ENCODE measurements at regions not wholly inside any gene's neighbourhood (a gene's known extent, or its start where the extent isn't known, plus 50 kb on each side); places are given as distances from the start of the nearest gene placed in this dataset.

GRCh38 chr12:102690253-102690652 lies 209.9 kb upstream of the IGF1 start:
- ChIA-PET POLR2A (no interaction called here), CTCF (no interaction called here)
- no peak overlapping the region for H3K9ac ChIP-seq (replicated peaks; ENCODE audit: extremely low read depth, insufficient read depth, low read length)
- H3K27me3 ChIP-seq (ENCODE audit: control insufficient read depth in 2 of 2, insufficient read depth in 2 of 2, low read length in 2 of 2) = no peaks in the 10 kb centered on the region
- intact Hi-C loops (cut with micrococcal nuclease) = no loop called here
- H3K4me1 ChIP-seq (ENCODE audit: control insufficient read depth, extremely low read depth, insufficient read depth, low read length) = no peaks in the 10 kb centered on the region
- no peak for TF ChIP-seq MAX (IDR thresholded peaks at IDR 0.05; ENCODE audit: insufficient read depth, insufficient read length)
- no peaks in the 10 kb centered on the region for H4K20me1 ChIP-seq (replicated peaks; ENCODE audit: control insufficient read depth, extremely low read depth, insufficient read depth, low read length)
- H3K4me3 ChIP-seq (replicated peaks in 1 of 3; ENCODE audit: insufficient read depth in 1 of 3, low read depth in 1 of 3, low read length in 3 of 3) = no peak overlapping the region
- no peaks in the 10 kb centered on the region for H3K79me2 ChIP-seq (ENCODE audit: control insufficient read depth, insufficient read depth, low read length)
- no peaks in the 10 kb centered on the region for H3K36me3 ChIP-seq (ENCODE audit: control insufficient read depth in 2 of 2, extremely low read depth in 1 of 2, insufficient read depth in 2 of 2, low read length in 2 of 2)
- H3K9me3 ChIP-seq (replicated peaks; ENCODE audit: control insufficient read depth, insufficient read depth, low read length) = no peaks in the 10 kb centered on the region
- H3K9me1 ChIP-seq (replicated peaks; ENCODE audit: control insufficient read depth, extremely low read depth, insufficient read depth, low read length) = no peaks in the 10 kb centered on the region
- FAIRE-seq (no peak), DNase-seq (ENCODE audit: low read depth, low spot score) (no peak)
- no peak overlapping the region for H3K4me2 ChIP-seq (ENCODE audit: insufficient read depth, low read length)
- no peak overlapping the region for H3K27ac ChIP-seq (ENCODE audit: insufficient read depth, low read depth, low read length)
- BruUV-seq (replicated peaks) = no TSS peak
- dilution Hi-C loops (cut with MboI; ENCODE audit: extremely low pct_ligation_motif_present, low sequenced_read_pairs) = no loop called here
- no peak overlapping the region for H2AFZ ChIP-seq (ENCODE audit: low read depth, low read length)

GRCh38 chr12:102689701-102690100 lies 209.3 kb upstream of the IGF1 start:
- Histone ChIP-seq H3K27ac (ENCODE audit: insufficient read depth, low read depth, low read length) (no peak overlapping the region), H3K4me3 (replicated peaks in 1 of 3; ENCODE audit: insufficient read depth in 1 of 3, low read depth in 1 of 3, low read length in 3 of 3) (no peak overlapping the region), H2AFZ (ENCODE audit: low read depth, low read length) (no peak overlapping the region), H4K20me1 (replicated peaks; ENCODE audit: control insufficient read depth, extremely low read depth, insufficient read depth, low read length) (no peaks in the 10 kb centered on the region), H3K9ac (replicated peaks; ENCODE audit: extremely low read depth, insufficient read depth, low read length) (no peak overlapping the region), H3K27me3 (ENCODE audit: control insufficient read depth in 2 of 2, insufficient read depth in 2 of 2, low read length in 2 of 2) (no peaks in the 10 kb centered on the region), H3K4me2 (ENCODE audit: insufficient read depth, low read length) (no peak overlapping the region), H3K9me1 (replicated peaks; ENCODE audit: control insufficient read depth, extremely low read depth, insufficient read depth, low read length) (no peaks in the 10 kb centered on the region), H3K4me1 (ENCODE audit: control insufficient read depth, extremely low read depth, insufficient read depth, low read length) (no peaks in the 10 kb centered on the region), H3K36me3 (ENCODE audit: control insufficient read depth in 2 of 2, extremely low read depth in 1 of 2, insufficient read depth in 2 of 2, low read length in 2 of 2) (no peaks in the 10 kb centered on the region), H3K9me3 (replicated peaks; ENCODE audit: control insufficient read depth, insufficient read depth, low read length) (no peaks in the 10 kb centered on the region), H3K79me2 (ENCODE audit: control insufficient read depth, insufficient read depth, low read length) (no peaks in the 10 kb centered on the region)
- dilution Hi-C loops (cut with MboI; ENCODE audit: extremely low pct_ligation_motif_present, low sequenced_read_pairs) (no loop called here), intact Hi-C loops (cut with micrococcal nuclease) (no loop called here)
- ChIA-PET CTCF (no interaction called here), POLR2A (no interaction called here)
- TF ChIP-seq FOS (IDR thresholded peaks at IDR 0.05; ENCODE audit: borderline replicate concordance, insufficient read depth, low read length) (no peak), GATA2 (IDR thresholded peaks at IDR 0.05; ENCODE audit: insufficient read depth, insufficient read length, low read depth, low read length) (no peak), EZH2 (IDR thresholded peaks at IDR 0.05; ENCODE audit: borderline replicate concordance, low read depth, low read length, severe bottlenecking) (no peak), JUN (IDR thresholded peaks at IDR 0.05; ENCODE audit: borderline replicate concordance, insufficient read depth, insufficient read length, low read depth) (no peak), POLR2A (IDR thresholded peaks at IDR 0.05; ENCODE audit: low read depth, low read length) (no peak), MAX (IDR thresholded peaks at IDR 0.05; ENCODE audit: insufficient read depth, insufficient read length) (no peak), MYC (IDR thresholded peaks at IDR 0.05; ENCODE audit: low read depth, low read length) (no peak), POLR2AphosphoS5 (IDR thresholded peaks at IDR 0.05; ENCODE audit: insufficient read depth, low read depth, low read length) (no peak), CTCF (IDR thresholded peaks at IDR 0.05; ENCODE audit: extremely low read depth in 1 of 2, insufficient read depth in 1 of 2, low read depth in 1 of 2, low read length in 2 of 2) (no peak)
- BruUV-seq (replicated peaks) = no TSS peak
- DNase-seq (ENCODE audit: low read depth, low spot score) = no peak
- FAIRE-seq = no peak

Measured in endothelial cell of umbilical vein (primary cell).